ENCODE measurements at regions not wholly inside any gene's neighbourhood (a gene's known extent, or its start where the extent isn't known, plus 50 kb on each side); places are given as distances from the start of the nearest gene placed in this dataset.

GRCh38 chr16:6977291-6977690 lies 355.4 kb upstream of the RBFOX1 start:
- TF ChIP-seq EZH2 (IDR thresholded peaks at IDR 0.05) (no peak), POLR2AphosphoS5 (IDR thresholded peaks at IDR 0.05; ENCODE audit: borderline replicate concordance, low read depth, low read length) (no peak), FOXP2 (optimal IDR thresholded peaks at IDR 0.05; ENCODE audit: control extremely low read depth, extremely low read length, insufficient read depth) (no peak)

All from SK-N-MC (cell line).